Calu3 (cell line): ENCODE measurements at regions not wholly inside any gene's neighbourhood (a gene's known extent, or its start where the extent isn't known, plus 50 kb on each side); places are given as distances from the start of the nearest gene placed in this dataset.

Experiments
- BruUV-seq: library from RNA; stranded (reverse); fragments of 400-500 nt; replicated peaks from 2 replicates; lab custom pipeline; 2021; lab: Mats Ljungman, UMichigan
- CTCF ChIA-PET: fragments of 300-600 bp; sonication (Branson Sonifier 250); formaldehyde crosslinking; loops from one replicate; lab custom pipeline; 2022; ENCODE audit warnings: antibody characterized with exemption; lab: Charles Lee
- DNase-seq: peaks from one replicate; pipeline ENCODE4 v3.0.0; 2022
- H3K27ac Mint-ChIP-seq: one replicate; pipeline ENCODE4 v1.8.0; 2022; ENCODE audit warnings: mixed read lengths; ENCODE audit not compliant: unreplicated experiment
- H3K27me3 Mint-ChIP-seq: one replicate; pipeline ENCODE4 v1.8.0; 2022; ENCODE audit warnings: mixed read lengths; ENCODE audit not compliant: unreplicated experiment
- H3K36me3 Mint-ChIP-seq: one replicate; pipeline ENCODE4 v1.8.0; 2022; ENCODE audit warnings: mild to moderate bottlenecking, moderate library complexity, mixed read lengths; ENCODE audit not compliant: insufficient read depth, unreplicated experiment
- H3K4me1 Mint-ChIP-seq: one replicate; pipeline ENCODE4 v1.8.0; 2022; ENCODE audit warnings: mild to moderate bottlenecking, low read depth, mixed read lengths; ENCODE audit not compliant: unreplicated experiment
- H3K4me3 Mint-ChIP-seq: one replicate; pipeline ENCODE4 v1.8.0; 2022; ENCODE audit warnings: mild to moderate bottlenecking, low read depth, moderate library complexity, mixed read lengths; ENCODE audit not compliant: unreplicated experiment
- H3K9me3 Mint-ChIP-seq: one replicate; pipeline ENCODE4 v1.8.0; 2022; ENCODE audit warnings: low read depth, mixed read lengths; ENCODE audit not compliant: unreplicated experiment
- CTCF ChIP-seq: fragments of 200-600 bp; IDR thresholded peaks from one replicate; pipeline ENCODE4 v1.8.0; 2022; ENCODE audit warnings: antibody characterized with exemption; ENCODE audit not compliant: unreplicated experiment
- intact Hi-C: fragments of 100-400 bp; cut with micrococcal nuclease; formaldehyde crosslinking; loops from one replicate; pipeline ENCODE4 v1.10.0; 2022; ENCODE audit not compliant: unreplicated experiment

GRCh38 chr11:69552951-69553350 lies 71.5 kb downstream of the LINC01488 start:
- Mint-ChIP-seq H3K27me3 (no peaks in the 10 kb centered on the region), H3K4me3 (no peak overlapping the region), H3K4me1 (no peaks in the 10 kb centered on the region), H3K27ac (no peak overlapping the region), H3K9me3 (peaks cover 7% of the 10 kb centered on the region), H3K36me3 (no peaks in the 10 kb centered on the region)
- BruUV-seq: no TSS peak
- TF ChIP-seq CTCF: no peak
- CTCF ChIA-PET: no interaction called here
- intact Hi-C loops: no loop called here
- no peak for DNase-seq

GRCh38 chr11:69553416-69554357 lies 72.2 kb downstream of the LINC01488 start:
- intact Hi-C loops: no loop called here
- Mint-ChIP-seq H3K9me3 (peaks cover 7% of the 10 kb centered on the region), H3K4me3 (no peak overlapping the region), H3K27me3 (no peaks in the 10 kb centered on the region), H3K4me1 (no peaks in the 10 kb centered on the region), H3K27ac (no peak overlapping the region), H3K36me3 (no peaks in the 10 kb centered on the region)
- no peak for DNase-seq
- TF ChIP-seq CTCF: no peak
- no TSS peak for BruUV-seq
- CTCF ChIA-PET: no interaction called here

GRCh38 chr11:69554849-69555248 lies 73.4 kb downstream of the LINC01488 start:
- no peak overlapping the region for H3K4me3 Mint-ChIP-seq
- H3K4me1 Mint-ChIP-seq: no peaks in the 10 kb centered on the region
- intact Hi-C loops: no loop called here
- no peak for DNase-seq
- H3K27me3 Mint-ChIP-seq: no peaks in the 10 kb centered on the region
- no peak for TF ChIP-seq CTCF
- no peaks in the 10 kb centered on the region for H3K36me3 Mint-ChIP-seq
- peaks cover 7% of the 10 kb centered on the region for H3K9me3 Mint-ChIP-seq
- H3K27ac Mint-ChIP-seq: no peak overlapping the region
- CTCF ChIA-PET: no interaction called here
- BruUV-seq: no TSS peak

- intact Hi-C loops: no loop called here
- Mint-ChIP-seq H3K36me3 (no peaks in the 10 kb centered on the region), H3K4me3 (no peak overlapping the region), H3K9me3 (no peaks in the 10 kb centered on the region), H3K4me1 (no peaks in the 10 kb centered on the region), H3K27ac (no peak overlapping the region), H3K27me3 (no peaks in the 10 kb centered on the region)
- BruUV-seq: no TSS peak
- CTCF ChIA-PET: no interaction called here
- no peak for TF ChIP-seq CTCF
- no peak for DNase-seq
Measured at GRCh38 chr11:69557266-69557665, 75.8 kb downstream of the LINC01488 start.
